GM12873 (cell line): ENCODE measurements at regions not wholly inside any gene's neighbourhood (a gene's known extent, or its start where the extent isn't known, plus 50 kb on each side); places are given as distances from the start of the nearest gene placed in this dataset.

Experiments
- TF ChIP-seq, protein P1 (sequence below): IDR thresholded peaks from 2 replicates; pipeline ENCODE4 v1.5.1; 2012; ENCODE audit warnings: low read depth, mild to moderate bottlenecking, moderate library complexity, low read length, control low read depth; ENCODE audit not compliant: insufficient read depth; ENCODE audit errors: missing control alignments

DNA sequence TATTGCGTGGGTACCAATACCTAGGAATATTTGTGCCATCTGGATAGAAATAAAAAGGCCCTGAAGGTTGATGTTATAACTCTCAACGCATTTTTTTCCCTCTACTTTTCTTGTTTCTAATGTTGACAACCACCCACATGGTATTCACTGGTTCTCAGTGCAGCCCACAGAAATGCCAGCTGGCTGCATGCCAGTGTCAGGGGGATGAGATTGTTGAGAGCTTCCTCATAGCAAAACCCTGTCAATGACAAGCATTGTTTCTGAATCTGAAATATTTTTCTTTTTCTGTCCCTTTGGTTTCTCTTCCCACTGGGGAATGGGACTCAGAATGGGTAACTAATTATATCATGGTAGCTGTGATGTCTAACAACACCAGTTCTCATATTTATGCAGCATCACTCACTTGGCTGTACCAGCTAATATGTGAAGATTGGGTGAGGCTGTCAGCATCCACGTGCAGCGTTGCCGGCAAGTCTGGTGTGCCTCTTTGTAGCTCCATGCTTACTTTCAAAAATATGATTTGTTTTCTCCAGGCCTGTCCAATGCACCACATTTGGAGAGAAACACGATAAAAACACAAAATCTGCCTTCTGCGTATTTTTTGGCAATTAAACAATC lies 284.6 kb downstream of the PTBP2 start:
- TF ChIP-seq, protein P1, sequence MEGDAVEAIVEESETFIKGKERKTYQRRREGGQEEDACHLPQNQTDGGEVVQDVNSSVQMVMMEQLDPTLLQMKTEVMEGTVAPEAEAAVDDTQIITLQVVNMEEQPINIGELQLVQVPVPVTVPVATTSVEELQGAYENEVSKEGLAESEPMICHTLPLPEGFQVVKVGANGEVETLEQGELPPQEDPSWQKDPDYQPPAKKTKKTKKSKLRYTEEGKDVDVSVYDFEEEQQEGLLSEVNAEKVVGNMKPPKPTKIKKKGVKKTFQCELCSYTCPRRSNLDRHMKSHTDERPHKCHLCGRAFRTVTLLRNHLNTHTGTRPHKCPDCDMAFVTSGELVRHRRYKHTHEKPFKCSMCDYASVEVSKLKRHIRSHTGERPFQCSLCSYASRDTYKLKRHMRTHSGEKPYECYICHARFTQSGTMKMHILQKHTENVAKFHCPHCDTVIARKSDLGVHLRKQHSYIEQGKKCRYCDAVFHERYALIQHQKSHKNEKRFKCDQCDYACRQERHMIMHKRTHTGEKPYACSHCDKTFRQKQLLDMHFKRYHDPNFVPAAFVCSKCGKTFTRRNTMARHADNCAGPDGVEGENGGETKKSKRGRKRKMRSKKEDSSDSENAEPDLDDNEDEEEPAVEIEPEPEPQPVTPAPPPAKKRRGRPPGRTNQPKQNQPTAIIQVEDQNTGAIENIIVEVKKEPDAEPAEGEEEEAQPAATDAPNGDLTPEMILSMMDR: no peak

DNA sequence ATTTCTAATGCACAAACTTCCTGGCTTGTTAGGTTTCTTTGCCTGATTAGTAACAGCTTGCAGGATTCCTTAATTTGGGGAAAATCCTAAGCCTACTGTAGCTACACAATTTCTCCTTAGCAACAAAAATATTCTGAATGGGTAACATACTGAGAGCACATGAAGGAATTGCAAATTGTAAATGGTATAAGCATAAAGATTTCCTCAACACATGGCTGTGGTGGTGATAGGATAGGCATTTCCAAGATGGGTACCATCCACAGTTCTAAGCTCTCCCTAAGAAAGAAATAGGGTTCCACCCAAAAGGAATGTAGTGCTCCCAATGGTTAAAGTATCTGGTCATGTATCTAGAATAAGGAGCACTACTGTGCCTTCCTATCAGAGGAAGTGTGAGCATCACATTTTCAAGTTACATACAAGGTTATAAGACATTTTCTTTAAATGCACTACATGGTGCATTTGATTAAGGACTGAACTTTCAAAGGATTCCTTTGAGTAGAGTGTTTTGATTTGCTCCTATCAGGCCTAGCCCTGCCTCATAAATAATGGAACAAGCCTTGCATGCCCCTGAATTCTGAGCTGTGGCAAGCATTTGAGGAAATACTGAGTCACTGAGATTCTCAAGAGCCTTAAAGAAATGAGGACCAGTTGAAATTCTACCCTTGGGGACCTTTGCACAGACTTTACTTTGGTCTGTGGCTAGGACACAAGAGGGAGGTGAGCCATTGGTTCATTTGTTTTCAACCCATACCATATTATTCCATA lies 286.4 kb downstream of the PTBP2 start:
- TF ChIP-seq, protein P1: no peak

DNA sequence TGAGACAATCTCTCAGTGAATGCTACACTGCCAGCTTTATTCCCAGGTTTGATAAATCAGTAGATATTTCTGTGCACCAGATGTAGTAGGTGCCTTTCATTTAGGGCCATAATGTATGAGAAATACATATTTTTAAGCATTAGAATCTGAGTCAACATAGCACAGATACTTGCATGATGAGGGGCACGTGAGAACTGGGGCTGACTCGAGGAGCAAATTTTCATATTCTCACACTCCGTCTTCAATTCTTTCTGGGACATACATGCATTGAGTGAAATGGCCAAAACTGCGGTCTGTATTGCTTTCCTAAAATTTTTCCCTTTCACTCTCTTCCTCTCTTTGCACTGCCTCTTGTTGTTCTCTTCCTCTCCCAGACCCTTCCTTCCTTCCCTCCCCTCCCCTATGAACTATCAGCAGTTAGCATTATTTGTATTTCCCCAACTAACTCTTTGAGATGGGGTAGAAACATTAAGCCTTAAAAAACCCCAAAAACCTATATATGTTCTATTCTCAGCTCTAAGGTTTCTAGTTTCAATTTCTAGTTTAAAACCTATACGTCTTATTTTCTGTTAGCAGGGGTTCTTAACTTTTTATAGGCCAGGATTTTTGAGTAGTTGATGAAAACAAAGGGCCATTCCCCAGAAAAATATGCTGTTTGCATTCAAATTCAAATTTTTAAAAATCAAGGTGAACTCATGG lies 289.1 kb downstream of the PTBP2 start:
- TF ChIP-seq, protein P1: no peak

DNA sequence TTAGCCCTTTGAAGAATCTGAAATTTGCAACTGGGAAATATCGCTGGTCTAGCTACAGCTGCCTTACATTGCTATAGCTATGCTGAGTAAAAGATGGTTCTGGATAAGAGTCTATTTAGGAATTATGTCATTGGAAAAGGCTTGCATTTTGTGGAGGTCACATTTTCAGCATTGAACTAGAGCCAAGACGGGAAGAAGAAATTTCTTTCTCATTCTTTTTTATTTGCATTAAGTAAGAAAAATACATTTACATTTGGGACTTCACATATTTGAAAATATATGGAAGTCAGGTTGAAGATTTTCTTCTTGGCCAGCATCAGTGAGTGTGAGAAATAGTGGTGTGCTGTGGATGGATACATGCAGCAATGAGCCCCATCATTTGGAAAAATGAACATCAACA lies 291.6 kb downstream of the PTBP2 start:
- TF ChIP-seq, protein P1: no peak

DNA sequence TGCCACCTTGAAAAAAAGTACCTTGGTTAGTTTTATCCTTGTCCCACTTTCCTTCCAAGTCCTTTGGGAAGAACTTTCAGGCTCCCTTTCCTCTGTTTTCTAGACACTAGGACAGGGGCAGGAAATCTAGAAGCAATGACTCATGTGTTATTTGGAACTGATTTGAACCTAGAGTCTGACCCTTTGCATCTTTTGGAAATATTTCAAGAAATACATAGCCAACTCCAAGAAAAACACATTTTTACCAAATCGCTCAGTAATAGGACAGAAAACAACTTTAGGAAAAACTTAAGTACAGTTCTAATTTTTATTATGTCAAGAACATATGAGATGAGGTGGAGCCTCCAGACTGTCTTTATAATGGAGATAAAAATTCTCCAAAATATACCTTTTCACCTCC lies 292.4 kb downstream of the PTBP2 start:
- TF ChIP-seq, protein P1: no peak

DNA sequence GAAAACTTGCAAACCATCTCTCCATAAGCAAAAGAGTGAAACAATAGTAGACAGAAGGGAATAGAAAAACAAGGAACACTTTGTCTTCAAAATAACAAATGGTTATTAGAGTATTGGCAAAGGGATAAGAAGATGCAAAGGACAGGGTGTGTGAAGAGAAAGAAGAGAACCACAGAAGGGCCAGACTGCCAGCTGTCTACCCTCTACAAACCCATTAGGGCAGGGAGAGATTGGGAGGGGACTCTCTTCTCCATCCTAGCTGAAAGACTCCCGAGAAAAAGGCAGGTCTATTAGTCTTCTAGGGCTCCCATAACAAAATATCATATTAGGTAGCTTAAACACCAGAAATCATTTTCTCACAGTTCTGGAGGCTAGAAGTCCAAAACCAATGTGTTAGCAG lies 292.8 kb downstream of the PTBP2 start:
- TF ChIP-seq, protein P1: no peak

DNA sequence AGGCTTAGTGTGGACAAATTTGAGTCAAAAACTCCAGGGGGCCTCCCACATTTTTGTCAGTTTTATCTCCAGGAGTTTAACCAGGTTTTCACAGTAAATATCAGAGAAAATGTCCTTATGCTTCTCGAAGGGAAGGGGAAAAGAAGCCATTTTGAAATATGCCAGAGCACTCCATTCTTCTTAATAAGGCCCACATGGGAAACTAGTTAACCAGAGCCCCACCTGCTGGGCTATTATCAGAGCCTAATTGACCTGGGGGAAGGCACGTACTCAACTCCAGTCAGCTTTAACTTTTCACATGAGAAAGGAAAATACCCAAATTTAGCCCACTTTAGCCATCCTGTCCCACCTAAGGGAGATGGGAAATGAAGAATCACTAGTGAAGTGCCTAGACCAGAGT lies 296.3 kb downstream of the PTBP2 start:
- TF ChIP-seq, protein P1: no peak
